HG02973 (cell line): ENCODE measurements at regions not wholly inside any gene's neighbourhood (a gene's known extent, or its start where the extent isn't known, plus 50 kb on each side); places are given as distances from the start of the nearest gene placed in this dataset.

ENCODE experiments used
- ATAC-seq: cut with Tn5 transposase; IDR thresholded peaks from one replicate; pipeline ENCODE4 v1.9.1; 2021; ENCODE audit warnings: moderate library complexity; ENCODE audit not compliant: unreplicated experiment

DNA sequence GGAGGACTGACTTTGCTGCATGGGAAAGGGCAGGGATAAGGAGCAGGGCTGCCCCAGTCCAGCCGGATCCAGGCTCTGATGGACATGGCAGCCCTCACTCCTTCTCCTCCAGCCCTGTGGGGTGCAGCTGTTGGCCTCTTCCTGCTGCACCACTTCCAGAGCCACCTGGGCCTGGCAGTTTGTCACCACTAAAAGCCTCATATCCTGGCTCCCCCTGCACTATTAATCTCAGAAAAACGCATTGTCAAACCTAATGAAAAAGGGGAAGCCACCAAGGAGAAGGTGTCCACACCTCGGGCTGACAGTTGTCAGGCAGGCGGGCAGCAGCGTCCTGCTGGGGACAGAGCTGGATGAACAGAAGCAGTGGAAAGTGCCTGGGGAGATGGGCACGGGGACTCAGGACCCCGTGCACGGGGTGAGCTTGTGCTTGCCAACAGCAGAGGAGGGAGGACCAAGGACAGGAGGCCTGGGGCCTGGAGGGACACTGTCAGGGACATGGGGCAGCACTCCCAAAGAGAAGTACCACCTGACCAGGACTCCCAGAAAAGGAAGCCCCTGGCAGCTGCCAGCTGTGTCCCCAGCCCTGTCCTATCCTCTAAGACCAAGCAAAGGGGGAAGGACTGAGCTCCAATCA, 151.1 kb upstream of the TSHZ3 start:
- no peak for ATAC-seq

DNA sequence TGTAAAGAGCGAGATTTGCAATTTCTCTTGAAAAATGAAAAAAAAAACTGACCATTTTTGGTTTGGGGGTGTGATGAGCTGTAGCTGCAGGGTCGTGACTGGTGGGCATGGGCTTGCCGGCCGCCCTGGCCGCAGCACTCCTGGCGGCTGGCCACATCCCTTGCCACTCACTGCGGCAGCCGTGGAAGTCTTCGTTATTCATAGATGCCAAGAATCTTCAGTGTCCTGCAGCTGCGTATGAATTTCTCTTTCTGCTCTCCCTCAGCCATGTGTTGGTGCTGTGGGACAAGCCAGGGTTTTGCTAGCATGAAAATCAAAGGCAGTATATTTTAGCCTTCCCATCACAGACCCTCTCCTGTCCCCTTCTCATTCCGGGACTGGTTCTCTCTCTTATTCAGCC, 151.7 kb upstream of the TSHZ3 start:
- ATAC-seq = no peak

DNA sequence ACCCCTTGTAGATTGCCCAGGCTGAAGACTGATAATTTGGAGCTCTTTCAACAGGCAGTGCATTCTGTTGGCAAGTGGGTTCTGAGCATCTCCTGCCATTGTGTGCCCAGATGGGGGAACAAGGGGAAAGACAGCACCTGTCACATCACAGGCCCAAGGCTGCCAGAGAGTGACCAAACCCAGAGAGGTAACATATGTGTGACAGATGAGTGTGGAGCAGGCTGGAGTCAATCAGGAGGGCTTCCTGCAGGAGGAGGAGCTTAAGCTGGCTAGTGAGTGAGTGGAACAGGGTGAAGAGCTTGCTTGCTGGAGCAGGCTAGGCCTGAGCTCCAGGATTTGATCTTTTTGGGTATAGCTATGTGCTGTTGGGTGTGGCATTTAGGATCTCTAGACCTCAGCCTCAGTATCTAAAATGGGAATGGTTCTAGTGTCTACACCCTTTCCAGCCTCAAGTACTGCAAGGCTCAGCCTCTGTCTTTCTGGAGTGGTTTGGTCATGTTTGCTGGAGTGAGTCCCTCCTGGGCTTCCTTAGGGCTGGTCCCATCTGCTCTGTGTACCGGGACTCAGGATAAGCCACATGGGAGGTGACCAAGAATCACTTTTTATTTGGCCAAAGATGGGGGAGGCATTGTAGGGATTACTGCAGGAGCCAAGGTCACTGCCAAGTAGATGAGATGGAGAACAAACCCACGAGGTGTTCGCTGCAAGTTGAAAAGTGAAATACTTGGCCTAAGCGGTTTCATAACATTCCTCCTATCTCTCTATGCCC, 152.4 kb upstream of the TSHZ3 start:
- no peak for ATAC-seq

DNA sequence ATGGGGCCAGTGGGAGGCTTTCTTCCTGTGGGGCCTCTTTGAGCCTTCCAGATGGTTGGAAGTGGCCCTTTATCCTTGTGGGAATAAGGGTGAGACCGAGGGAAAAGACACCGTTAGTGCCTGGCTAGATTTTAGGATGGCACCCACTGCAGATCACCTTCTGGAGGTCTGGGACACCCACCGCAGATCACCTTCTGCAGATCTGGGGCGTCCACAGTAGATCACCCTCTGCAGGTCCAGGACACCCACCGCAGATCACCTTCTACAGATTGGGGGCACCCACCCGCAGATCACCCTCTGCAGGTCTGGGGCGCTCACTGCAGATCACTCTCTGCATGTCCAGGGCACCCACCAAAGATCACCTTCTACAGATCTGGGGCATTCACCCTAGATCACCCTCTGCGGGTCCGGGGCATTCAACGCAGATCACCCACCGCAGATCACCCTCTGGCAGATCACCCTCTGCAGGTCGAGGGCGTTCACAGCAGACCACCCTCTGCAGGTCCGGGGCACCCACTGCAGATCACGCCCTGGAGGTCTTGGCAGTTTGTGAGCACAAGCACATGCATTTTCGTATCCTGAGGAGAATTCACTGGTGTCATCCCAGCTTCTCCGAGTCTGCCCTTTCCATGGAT, 153.4 kb upstream of the TSHZ3 start:
- no peak for ATAC-seq

DNA sequence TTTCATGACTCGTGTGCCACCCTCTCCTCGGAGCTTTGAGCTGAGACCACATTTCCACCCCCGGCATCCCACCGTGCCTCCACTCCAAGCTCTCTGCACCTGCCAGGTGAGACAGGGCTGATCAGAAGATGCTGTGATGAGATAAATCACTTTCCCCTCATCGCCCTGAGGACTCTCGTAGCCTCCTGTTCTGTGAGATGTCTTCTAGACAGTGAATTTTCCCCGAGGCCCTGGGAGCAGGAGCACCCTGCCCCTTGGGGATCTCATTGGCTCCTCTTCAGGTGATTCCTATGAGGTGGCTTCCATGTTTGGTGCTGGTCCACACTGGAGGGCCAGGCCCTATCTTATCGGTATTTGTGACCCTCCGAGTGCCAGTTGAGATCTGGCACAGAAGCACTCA, 154.0 kb upstream of the TSHZ3 start:
- no peak for ATAC-seq

DNA sequence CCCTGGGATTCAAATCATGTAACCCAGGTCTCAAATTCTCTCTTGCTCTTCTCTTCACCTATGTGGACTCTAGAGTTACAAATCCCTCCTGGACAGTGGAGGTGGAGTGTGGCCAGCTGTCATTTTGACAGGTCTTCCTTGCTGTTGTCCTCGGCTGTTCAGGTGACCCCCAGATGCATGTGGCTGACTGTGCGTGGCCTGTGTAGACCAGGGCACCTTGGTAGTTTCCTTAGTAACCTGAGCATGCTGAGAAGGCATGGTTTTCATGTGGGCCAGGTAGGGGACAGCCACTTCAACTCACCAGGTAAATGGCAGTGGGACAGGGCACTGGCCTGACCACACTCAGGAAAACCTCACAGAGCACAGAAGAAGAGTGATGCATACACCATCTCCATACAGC, 155.0 kb upstream of the TSHZ3 start:
- no peak for ATAC-seq

DNA sequence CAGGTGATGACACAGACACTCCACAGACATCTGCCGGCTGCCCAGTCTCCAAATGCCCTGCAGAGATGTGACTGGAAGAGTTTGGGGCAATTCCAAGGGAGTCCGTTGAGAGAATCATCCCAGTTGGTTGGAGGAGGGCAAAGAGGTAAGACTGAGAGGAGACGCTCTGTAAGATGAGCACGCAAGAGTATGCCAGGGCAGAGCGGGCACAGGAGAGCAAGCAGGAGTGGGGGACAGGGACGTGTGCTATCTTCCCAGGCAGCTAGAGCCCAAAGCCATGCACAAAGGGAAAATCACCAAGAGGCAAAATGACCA, 156.3 kb upstream of the TSHZ3 start:
- no peak for ATAC-seq

DNA sequence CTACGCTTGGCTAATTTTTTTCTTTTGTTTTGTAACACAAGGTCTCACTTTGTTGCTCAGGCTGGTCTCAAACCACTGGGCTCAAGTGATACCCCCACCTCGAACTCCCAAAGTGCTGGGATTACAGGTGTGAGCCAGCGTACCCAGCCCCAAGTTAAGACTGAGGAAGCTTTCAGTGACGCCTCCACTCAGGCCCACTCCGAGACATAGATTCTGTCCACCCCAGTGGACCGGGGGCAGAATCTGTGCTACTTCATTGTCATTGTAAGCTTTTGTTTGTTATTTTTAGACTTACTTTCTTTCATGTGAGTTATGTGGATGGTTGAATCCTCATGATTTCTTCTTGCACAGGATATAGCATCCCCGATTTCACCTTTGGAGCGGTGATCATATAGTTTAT, 156.9 kb upstream of the TSHZ3 start:
- no peak for ATAC-seq

DNA sequence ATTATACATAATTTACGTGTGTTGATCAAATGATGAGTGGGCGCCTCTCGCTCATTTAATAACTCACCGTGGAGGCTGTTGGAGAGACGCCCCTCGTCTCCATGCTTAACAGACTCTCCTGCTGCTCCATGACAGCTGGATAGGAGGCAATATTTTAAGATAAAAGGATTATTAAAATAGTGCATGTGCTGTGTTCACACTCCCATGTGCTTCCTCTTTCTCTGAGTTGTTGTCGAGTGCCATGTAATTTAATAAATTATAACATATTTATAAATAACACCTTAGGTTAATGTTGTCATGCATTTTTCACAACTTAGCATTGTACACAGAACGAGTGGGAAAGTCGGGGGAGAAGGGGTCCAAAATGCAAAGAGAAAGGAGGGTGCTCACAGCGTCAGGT, 161.4 kb upstream of the TSHZ3 start:
- no peak for ATAC-seq

DNA sequence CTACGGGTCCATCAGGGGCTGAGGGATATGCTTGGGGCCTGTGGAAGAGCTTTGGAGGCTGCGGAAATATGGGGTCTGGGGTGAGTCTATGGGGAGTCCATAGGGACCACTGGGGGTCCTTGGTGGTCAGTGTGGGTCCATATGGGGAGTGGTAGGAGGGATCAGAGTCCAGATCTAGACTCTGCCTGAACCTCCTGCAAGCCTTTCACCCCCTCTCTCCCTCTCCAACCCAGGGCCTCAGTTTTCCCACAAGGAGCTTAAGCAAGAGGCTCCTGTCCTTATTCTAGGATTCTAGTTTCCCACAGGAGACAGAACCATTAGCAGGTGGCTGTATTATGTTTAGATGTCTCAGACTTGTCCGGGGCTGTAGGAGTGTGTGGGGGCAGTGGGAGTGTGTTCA, 161.9 kb upstream of the TSHZ3 start:
- ATAC-seq = no peak

DNA sequence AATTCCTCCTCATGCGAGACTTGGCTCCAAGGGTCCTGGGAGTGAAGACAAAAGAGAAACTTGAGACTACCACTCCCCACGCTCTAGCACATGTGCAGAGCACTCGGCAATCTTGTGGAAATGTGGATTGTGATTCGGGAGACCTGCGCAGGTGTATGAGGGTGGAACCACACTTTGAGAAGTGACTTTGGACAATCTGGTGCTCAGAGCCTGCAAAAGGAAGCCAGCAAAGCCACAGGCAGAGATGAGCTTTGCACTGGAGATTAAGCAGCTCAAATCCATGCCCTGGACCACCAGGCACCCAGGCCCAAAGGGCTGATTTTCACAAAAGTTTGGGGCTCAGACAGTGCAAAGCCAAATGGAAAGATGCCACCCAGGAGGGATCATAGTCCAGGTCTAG, 162.5 kb upstream of the TSHZ3 start:
- ATAC-seq = no peak

DNA sequence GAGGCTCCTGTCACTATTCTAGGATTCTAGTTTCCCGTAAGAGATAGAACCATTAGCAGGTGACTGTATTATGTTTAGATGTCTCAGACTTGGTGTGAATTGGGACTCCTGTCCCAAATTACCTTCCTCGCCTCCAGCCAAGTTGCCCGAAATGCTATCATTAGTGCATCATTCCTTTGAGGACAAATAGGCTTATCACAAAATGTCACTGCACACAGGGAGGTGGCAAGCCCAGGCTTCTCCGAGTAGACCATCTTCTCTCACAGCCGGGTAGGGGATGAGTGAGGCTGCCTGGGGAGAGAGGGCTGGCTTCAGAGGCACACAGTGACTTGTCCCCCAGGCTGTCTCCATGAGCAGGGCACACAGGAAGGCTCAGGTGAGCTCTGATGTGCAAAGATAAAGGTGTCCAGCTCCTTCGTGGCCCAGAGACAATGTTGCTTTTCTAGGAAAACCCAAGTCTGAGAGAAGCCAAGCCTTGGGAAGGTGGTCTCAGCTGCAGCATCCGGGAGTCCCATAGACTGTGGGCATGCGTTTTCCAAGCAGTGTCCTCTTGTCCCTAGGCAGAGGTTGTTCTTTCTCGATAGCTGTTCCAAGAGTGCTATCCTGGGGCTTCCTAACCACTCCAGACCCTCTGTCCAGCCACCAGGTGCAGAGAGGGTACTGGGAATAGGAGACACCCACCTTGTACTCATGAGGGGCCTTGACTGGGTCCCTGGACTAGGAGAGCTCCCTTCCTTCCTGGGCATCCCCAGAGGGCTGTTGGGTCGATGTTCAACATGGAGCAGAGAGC, 163.1 kb upstream of the TSHZ3 start:
- ATAC-seq = no peak

DNA sequence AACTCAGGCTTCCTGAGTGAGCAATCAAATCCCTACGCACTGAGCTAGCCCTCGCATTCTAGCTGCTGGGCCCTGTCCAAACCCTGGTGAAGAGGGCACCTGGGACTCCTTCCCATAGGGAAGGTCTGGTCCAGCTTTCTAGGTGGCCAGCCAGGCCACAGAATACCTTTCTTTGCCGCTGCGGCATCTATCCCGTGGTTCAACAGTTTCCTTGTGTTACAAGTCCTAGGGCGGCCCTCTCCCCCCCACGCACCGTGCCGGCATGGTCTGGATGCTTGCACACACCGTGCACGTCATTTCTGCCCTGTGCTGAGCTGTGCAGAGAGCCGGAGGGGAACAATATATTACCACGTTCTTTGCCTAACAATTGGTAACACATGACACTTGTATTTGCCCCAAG, 164.6 kb upstream of the TSHZ3 start:
- ATAC-seq = no peak

DNA sequence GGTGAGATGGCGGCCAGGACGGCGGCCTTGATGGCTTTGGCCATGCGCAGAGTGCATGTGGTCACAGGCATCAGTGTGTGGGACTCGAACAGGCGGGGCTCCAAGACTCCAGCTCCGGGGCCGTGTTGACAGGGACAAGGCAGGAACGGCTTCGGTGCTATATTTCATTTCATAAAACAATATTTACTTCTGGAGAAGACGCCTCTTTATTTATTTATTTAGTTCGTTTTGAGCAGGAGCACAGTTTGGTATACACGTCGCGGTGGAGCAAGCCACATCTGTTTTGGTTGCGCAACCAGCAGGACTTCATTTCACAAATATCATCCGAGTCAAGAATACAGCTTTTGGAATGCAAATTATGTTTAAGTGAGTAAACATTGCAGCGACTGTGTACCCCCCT, 166.7 kb upstream of the TSHZ3 start:
- no peak for ATAC-seq

DNA sequence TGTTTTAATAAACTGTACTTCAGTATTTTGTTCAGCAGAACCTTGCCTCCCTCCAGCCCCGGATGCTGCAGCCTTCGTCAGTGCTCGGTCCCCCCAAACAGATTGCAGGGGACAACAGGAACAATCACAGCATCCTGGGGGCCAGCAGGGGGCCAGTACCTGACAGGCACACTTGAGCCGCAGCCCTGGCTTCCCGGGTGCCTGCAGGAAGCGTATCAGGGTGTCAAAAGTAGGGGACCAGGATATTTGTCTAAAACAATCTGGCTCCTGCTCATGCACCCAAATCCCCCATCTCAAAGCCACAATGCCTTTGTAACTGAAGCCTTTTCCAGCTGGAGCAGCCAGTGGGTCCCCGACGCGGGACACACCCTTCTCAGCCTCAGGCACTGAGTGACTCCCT, 167.5 kb upstream of the TSHZ3 start:
- ATAC-seq = no peak

DNA sequence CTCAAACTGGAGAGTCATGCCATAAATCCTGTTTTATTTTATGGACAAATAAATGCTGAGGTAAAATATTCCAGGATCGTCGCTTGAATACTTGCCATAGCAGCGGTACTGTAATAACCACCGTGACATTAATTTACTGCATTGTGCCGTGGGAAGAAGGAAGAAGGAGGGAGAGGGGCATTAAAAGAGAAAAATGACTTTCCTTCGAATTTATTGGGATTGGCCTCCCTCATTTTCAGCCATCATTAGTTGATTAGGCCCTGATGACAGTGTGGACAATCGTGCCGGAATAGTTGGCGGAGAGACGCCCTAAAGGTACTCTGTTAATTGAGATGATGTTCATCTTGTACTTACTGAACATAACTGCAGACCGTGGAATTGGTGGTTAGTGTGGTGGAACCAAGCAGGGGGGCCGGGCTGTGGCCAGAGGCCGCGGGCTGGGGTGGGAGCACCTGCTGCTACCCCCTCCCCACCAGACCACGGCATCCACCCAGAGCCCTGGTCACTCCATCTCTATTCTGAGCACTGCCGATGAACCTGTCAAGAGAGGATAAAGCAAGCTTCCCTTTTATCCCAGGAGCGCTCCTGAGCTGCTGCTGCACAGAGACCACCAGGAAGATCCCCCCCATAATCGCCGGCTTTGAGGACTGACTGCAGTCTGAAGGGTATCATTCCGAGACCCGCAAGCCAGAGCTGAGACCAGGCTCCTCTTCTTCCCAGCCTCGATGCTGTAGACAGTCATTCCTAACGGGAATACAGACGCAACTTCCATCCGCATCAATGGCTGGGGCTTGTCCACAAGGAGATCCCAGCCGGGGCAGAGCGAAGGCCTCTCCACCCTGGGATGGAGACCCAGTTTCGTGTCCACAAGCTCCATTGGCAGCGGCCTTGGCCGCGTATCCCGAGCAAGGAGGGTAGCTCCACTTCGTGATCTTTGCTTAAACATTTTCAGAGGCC, 168.3 kb upstream of the TSHZ3 start:
- ATAC-seq = no peak

DNA sequence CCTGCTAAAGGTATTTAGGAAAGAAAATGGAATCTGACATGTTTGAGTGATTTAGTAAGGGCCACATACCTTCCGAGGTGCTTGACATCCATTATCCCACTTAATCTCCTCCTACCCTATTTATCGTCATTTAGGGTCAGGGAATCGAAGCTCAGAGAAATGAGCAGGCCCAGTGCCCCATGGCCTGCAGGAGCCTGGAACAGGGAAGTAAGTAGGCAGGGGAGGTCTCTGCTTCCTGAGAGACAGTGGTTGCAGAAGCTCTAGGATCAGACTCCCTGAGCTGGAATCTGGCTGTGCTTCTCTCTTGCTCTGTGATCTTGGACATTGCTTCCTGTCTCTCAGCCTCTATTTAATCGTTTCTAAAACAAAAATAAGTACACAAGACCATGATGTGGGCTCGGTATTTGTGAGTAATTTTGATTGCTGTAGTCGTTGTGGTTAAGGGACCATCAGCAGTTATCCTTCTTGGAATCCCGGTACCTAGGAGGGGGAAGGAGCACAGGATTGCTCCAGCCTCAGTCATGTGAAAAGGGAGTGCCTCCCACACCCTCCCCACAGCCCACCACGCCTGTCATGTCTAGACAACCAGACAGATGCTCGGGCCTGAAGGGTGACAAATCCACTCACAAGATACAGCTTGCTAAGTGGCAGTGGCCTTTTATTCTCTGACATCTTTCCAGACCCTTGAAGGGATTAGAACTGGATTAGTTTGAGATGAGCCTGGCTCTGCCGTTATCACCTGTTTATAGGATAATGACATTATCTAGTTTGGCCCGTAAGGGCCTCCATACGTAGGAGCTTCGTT, 169.2 kb upstream of the TSHZ3 start:
- ATAC-seq = no peak

DNA sequence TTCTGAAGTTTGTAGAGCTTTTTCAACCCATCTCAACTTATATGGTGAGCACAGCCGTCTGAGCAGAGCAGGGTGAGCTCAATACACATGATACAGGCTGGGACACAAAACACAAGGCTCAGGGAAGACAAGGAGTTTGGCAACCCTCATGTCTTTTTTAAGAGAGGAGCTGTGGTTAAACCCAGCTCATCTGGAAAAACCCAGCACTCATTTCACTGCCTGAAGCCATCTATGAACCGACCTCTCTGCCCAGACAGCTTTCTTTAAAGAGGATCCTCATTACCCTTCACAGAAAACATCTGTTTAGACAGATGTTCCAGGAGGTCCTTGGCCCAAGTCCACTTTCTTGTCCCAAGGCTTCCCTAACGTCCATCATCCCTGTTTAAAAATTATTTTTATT, 170.0 kb upstream of the TSHZ3 start:
- ATAC-seq = no peak

DNA sequence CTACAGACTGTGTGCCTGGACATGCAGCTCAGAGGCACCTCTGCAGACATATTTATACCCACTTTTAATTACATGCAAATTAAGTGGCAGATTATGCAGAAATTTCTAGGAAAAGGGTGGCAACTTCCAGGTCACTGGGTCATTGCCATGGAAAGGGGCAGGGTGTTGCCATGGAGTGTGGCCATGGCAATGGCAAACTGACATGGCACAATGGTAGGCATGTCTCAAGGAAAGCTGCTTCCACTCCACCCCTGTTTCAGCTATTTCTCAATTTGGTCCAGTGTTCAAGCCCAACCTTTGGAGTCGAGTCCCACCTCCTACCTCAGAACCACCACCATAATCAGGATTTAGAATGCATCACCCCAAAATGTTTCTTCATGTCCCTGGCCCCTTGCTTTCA, 170.7 kb upstream of the TSHZ3 start:
- ATAC-seq = no peak

DNA sequence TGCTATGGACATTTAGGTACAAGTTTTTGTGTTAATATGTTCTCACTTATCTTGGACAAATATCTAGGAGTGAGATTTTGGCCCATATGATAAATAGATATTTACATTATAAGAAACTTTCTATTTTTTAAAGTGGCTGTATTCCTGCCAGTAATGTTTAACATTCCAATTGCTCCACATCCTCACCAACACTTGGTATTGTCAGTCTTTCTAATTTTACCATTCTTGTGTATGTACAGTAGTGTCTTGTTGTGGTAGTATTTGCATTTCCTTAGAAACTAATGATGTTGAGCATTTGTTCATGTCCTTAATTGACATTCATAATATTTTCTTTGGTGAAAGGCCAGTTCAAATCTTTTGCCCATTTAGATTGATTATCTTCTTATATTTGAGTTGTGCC, 171.4 kb upstream of the TSHZ3 start:
- ATAC-seq = no peak
